HFFc6 (cell line): ENCODE measurements at regions not wholly inside any gene's neighbourhood (a gene's known extent, or its start where the extent isn't known, plus 50 kb on each side); places are given as distances from the start of the nearest gene placed in this dataset.

Experiments
- DNase-seq: peaks from one replicate; pipeline ENCODE4 v3.0.0-alpha.2; 2018
- H3K27ac Mint-ChIP-seq: 2 replicates; pipeline ENCODE4 v1.8.0; 2020; ENCODE audit warnings: mild to moderate bottlenecking, mixed read lengths
- H3K27me3 Mint-ChIP-seq: 2 replicates; pipeline ENCODE4 v1.8.0; 2021; ENCODE audit warnings: mild to moderate bottlenecking, moderate library complexity, mixed read lengths; ENCODE audit not compliant: insufficient read depth
- H3K36me3 Mint-ChIP-seq: 2 replicates; pipeline ENCODE4 v1.8.0; 2021; ENCODE audit warnings: low read depth, mixed read lengths
- H3K4me1 Mint-ChIP-seq: 2 replicates; pipeline ENCODE4 v1.8.0; 2020; ENCODE audit warnings: low read depth, mixed read lengths
- H3K4me3 Mint-ChIP-seq: 2 replicates; pipeline ENCODE4 v1.8.0; 2020; ENCODE audit warnings: mild to moderate bottlenecking, moderate library complexity, mixed read lengths
- H3K9me3 Mint-ChIP-seq: 2 replicates; pipeline ENCODE4 v1.8.0; 2020; ENCODE audit warnings: mild to moderate bottlenecking, mixed read lengths
- TF ChIP-seq, protein P1 (sequence below): fragments of 200-600 bp; sonication (generic); IDR thresholded peaks from 2 replicates; pipeline ENCODE4 v1.5.0; 2021; ENCODE audit warnings: antibody characterized with exemption, mild to moderate bottlenecking

DNA sequence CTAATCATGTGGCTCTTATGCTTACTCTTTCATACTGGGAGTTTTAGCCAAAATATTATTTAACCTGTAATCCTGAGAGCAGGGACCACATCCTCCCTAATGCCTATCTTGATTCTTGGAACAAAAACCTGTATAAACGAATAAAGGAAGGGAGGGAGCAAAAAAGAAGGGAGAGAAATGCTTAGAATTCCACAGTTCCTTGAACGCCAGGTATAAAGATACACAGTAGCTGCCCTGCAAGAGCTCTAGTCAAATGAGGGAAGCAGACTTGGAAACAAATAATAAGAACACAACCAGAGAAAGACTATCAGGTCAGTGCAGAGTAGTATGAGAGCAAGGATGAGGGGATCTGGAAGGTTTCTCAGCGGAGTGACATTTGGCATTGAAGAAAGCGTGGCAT, 116.3 kb downstream of the SLC30A10 start:
- DNase-seq, result no peak
- H3K27ac Mint-ChIP-seq, result no peak overlapping the region
- no peak overlapping the region for H3K4me3 Mint-ChIP-seq
- H3K9me3 Mint-ChIP-seq, result no peaks in the 10 kb centered on the region; the same call in 1 of the 2 replicates
- H3K4me1 Mint-ChIP-seq, result no peaks in the 10 kb centered on the region
- TF ChIP-seq, protein P1, sequence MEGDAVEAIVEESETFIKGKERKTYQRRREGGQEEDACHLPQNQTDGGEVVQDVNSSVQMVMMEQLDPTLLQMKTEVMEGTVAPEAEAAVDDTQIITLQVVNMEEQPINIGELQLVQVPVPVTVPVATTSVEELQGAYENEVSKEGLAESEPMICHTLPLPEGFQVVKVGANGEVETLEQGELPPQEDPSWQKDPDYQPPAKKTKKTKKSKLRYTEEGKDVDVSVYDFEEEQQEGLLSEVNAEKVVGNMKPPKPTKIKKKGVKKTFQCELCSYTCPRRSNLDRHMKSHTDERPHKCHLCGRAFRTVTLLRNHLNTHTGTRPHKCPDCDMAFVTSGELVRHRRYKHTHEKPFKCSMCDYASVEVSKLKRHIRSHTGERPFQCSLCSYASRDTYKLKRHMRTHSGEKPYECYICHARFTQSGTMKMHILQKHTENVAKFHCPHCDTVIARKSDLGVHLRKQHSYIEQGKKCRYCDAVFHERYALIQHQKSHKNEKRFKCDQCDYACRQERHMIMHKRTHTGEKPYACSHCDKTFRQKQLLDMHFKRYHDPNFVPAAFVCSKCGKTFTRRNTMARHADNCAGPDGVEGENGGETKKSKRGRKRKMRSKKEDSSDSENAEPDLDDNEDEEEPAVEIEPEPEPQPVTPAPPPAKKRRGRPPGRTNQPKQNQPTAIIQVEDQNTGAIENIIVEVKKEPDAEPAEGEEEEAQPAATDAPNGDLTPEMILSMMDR, result no peak
- H3K27me3 Mint-ChIP-seq, result no peaks in the 10 kb centered on the region
- H3K36me3 Mint-ChIP-seq, result no peaks in the 10 kb centered on the region

DNA sequence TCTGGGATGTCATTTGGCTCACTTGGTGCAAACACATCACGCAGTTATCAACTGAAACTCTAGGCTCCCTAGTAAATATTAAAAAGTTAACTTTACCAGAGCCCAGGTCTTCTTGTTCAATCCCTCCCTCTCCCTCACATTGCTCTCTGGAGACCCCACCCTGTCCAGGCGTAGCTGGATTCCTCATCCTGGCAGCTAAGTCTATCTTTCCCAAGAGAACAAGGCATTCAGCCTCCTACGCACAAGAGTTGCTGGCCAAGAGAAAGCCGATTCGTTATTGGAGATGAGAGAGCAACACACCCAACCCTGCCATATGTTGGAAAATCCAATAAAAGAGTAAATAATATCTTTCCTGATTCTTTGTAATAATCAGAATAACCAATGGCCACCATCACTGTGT, 117.9 kb downstream of the SLC30A10 start:
- no peak overlapping the region for H3K4me3 Mint-ChIP-seq
- DNase-seq, result no peak
- H3K36me3 Mint-ChIP-seq, result no peaks in the 10 kb centered on the region
- TF ChIP-seq, protein P1, result no peak
- no peaks in the 10 kb centered on the region for H3K4me1 Mint-ChIP-seq
- H3K27me3 Mint-ChIP-seq, result peaks cover 3% of the 10 kb centered on the region; the same call in 1 of the 2 replicates
- no peak overlapping the region for H3K27ac Mint-ChIP-seq
- H3K9me3 Mint-ChIP-seq, result no peaks in the 10 kb centered on the region; the same call in 1 of the 2 replicates

DNA sequence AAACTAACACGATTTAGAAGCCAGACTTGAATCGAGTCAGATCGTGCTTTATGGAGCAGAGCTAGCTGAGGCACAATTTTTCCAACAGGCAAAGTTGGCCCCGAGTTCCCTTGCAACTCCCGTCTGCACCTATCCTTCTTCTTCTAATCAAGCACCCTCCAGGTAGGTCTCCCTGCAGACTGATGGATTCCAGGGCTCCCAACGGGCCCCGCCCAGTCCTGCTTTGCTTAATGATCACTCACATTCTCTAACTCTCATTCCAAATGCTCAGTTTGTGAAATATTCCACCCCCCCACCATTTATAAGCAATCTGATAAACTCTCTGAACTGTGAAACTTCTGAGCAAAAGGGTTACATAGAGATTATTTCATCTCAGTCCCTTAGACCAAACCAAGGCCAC, 119.6 kb downstream of the SLC30A10 start:
- H3K36me3 Mint-ChIP-seq, result no peaks in the 10 kb centered on the region
- H3K9me3 Mint-ChIP-seq, result no peaks in the 10 kb centered on the region; the same call in 1 of the 2 replicates
- no peak overlapping the region for H3K27ac Mint-ChIP-seq
- DNase-seq, result no peak
- TF ChIP-seq, protein P1, result no peak
- H3K27me3 Mint-ChIP-seq, result peaks cover 3% of the 10 kb centered on the region; the same call in 1 of the 2 replicates
- H3K4me1 Mint-ChIP-seq, result no peaks in the 10 kb centered on the region
- no peak overlapping the region for H3K4me3 Mint-ChIP-seq

DNA sequence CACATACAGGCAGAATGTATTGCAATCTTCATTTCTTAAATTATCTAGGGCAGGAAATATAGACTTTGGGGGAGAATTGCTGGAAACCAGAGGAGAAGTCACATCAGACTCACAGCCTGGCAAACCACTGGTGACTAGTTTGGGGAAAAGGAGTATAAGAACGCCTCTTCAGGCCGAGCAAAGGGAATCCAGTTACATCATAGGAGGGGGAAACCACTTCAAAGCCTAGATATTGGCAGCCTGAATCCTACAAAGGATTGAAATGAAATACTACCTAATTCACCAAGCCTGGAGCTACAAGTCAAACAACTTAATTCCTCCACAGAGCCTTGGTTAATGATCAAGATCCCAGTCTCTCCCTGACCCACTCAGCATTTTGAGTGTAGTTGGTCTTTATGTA, 121.7 kb downstream of the SLC30A10 start:
- DNase-seq, result no peak
- Mint-ChIP-seq H3K27me3 (peaks cover 3% of the 10 kb centered on the region; the same call in 1 of the 2 replicates), H3K36me3 (no peaks in the 10 kb centered on the region), H3K27ac (no peak overlapping the region), H3K4me1 (no peaks in the 10 kb centered on the region), H3K9me3 (peaks cover 7% of the 10 kb centered on the region), H3K4me3 (no peak overlapping the region)
- TF ChIP-seq, protein P1, result no peak

DNA sequence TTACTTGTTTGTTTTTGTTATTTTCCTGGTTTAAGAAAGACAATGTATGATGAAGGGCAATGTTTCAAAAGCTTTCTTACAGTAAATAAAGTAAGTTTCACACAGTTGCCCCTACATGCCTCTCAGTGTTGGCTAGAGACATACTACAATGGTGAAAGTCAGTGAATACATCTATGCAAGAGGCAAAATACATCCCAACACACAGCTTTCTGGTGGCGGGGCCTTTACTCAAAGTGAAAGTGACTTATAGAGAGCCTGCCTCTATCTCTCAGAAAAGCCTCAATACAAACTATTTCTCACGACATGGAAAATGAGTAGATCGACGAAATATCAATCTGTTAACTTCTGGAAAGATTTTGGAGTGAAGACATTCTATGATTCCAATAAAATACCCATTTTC, 122.3 kb downstream of the SLC30A10 start:
- Mint-ChIP-seq H3K4me1 (no peaks in the 10 kb centered on the region), H3K9me3 (peaks cover 8% of the 10 kb centered on the region), H3K27me3 (peaks cover 3% of the 10 kb centered on the region; the same call in 1 of the 2 replicates), H3K36me3 (no peaks in the 10 kb centered on the region), H3K4me3 (no peak overlapping the region), H3K27ac (no peak overlapping the region)
- DNase-seq, result no peak
- TF ChIP-seq, protein P1, result no peak

DNA sequence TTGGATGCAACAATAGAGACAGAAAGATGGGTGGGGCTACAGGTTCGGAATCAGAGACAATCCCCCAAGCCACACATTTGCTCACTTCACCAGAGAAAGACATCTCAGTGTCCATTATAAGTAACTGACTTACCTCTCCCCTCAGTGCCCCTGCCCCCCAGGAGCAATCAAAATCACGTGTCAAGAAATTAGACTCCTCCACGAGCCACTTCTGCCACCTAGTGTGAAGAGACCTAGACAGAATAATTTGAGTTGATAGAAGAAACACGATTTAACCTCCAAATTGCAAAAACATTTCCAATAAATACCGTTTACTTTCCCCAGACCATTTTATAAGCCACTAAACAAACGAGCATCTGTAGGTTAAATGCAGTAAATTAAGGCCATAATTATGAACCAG, 123.2 kb downstream of the SLC30A10 start:
- Mint-ChIP-seq H3K27ac (no peak overlapping the region), H3K4me3 (no peak overlapping the region), H3K36me3 (no peaks in the 10 kb centered on the region), H3K27me3 (peaks cover 3% of the 10 kb centered on the region; the same call in 1 of the 2 replicates), H3K9me3 (peaks cover 9% of the 10 kb centered on the region), H3K4me1 (no peaks in the 10 kb centered on the region)
- DNase-seq, result no peak
- TF ChIP-seq, protein P1, result no peak; the same call in 1 of the 2 replicates
